ENCODE measurements at regions not wholly inside any gene's neighbourhood (a gene's known extent, or its start where the extent isn't known, plus 50 kb on each side); places are given as distances from the start of the nearest gene placed in this dataset.
"Not testable (repeated sequence)": the region's sequence is repeated elsewhere in the genome, so short reads cannot be mapped to it uniquely, and the experiment has no call there.

- Mint-ChIP-seq H3K27me3 (no peaks in the 10 kb centered on the region), H3K36me3 (ENCODE audit: low read depth) (no peaks in the 10 kb centered on the region), H3K4me1 (no peaks in the 10 kb centered on the region), H3K27ac (no peak overlapping the region), H3K4me3 (no peak overlapping the region), H3K9me3 (peaks cover 4% of the 10 kb centered on the region)
- POLR2A ChIA-PET: no interaction called here
- no peak for DNase-seq
- CTCF ChIA-PET: no interaction called here
Observed at GRCh38 chr14:49105512-49105911, 480.7 kb downstream of the RPS29 start.

GRCh38 chr14:49092345-49092744 is 493.8 kb downstream of the RPS29 start:
- H3K4me3 Mint-ChIP-seq: no peak overlapping the region
- no peaks in the 10 kb centered on the region for H3K27me3 Mint-ChIP-seq
- no peak for DNase-seq
- ChIA-PET CTCF (no interaction called here), POLR2A (no interaction called here)
- no peaks in the 10 kb centered on the region for H3K9me3 Mint-ChIP-seq
- H3K36me3 Mint-ChIP-seq (ENCODE audit: low read depth): no peaks in the 10 kb centered on the region
- H3K27ac Mint-ChIP-seq: no peak overlapping the region
- no peaks in the 10 kb centered on the region for H3K4me1 Mint-ChIP-seq

DNA sequence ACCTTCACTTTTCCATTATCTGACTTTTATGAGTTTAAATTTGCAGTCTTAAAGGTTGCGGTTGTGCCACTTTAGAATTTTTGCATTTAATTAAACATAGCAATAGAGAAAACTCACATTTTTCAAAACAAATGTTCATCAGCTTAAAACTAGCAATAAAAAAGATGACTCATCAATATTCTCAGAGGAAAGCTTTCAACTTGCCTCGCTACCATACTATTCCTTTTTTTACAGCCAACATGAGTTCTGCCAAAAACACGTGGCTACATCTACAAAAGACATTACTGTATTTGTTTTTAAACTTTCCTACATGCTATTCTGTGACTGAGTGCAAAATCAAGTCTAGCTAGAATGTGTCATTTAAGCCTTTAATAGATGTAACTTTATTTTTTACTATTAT is 497.1 kb downstream of the RPS29 start:
- Mint-ChIP-seq H3K9me3 (no peaks in the 10 kb centered on the region), H3K4me1 (no peaks in the 10 kb centered on the region), H3K27ac (no peak overlapping the region), H3K4me3 (no peak overlapping the region), H3K27me3 (no peaks in the 10 kb centered on the region), H3K36me3 (ENCODE audit: low read depth) (no peaks in the 10 kb centered on the region)
- ChIA-PET POLR2A (no interaction called here), CTCF (no interaction called here)
- DNase-seq: no peak

DNA sequence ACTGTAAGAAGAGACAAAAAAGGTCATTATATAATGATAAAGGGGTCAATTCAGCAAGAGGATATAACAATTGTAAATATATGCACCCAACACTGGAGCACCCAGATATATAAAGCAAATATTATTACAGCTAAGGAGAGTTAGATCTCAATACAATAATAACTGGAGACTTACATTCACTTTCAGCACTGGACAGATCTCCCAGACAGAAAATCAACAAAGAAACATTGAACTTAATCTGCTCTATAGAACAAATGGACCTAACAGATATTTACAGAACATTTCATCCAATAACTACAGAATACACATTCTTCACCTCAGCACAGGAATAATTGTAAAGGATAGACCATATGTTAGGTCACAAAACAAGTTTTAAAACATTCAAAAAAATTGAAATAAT is 512.9 kb downstream of the RPS29 start:
- H3K4me1 Mint-ChIP-seq; H3K27me3 Mint-ChIP-seq; H3K27ac Mint-ChIP-seq; H3K4me3 Mint-ChIP-seq; H3K36me3 Mint-ChIP-seq (ENCODE audit: low read depth); POLR2A ChIA-PET; CTCF ChIA-PET; DNase-seq; H3K9me3 Mint-ChIP-seq: not testable (repeated sequence)

GRCh38 chr14:49058511-49058910 is 527.7 kb downstream of the RPS29 start:
- H3K4me1 Mint-ChIP-seq: no peaks in the 10 kb centered on the region
- no peak for DNase-seq
- no peak overlapping the region for H3K4me3 Mint-ChIP-seq
- no peaks in the 10 kb centered on the region for H3K36me3 Mint-ChIP-seq (ENCODE audit: low read depth)
- H3K9me3 Mint-ChIP-seq: peaks cover 2% of the 10 kb centered on the region
- H3K27me3 Mint-ChIP-seq: no peaks in the 10 kb centered on the region
- CTCF ChIA-PET: no interaction called here
- no peak overlapping the region for H3K27ac Mint-ChIP-seq
- POLR2A ChIA-PET: no interaction called here

DNA sequence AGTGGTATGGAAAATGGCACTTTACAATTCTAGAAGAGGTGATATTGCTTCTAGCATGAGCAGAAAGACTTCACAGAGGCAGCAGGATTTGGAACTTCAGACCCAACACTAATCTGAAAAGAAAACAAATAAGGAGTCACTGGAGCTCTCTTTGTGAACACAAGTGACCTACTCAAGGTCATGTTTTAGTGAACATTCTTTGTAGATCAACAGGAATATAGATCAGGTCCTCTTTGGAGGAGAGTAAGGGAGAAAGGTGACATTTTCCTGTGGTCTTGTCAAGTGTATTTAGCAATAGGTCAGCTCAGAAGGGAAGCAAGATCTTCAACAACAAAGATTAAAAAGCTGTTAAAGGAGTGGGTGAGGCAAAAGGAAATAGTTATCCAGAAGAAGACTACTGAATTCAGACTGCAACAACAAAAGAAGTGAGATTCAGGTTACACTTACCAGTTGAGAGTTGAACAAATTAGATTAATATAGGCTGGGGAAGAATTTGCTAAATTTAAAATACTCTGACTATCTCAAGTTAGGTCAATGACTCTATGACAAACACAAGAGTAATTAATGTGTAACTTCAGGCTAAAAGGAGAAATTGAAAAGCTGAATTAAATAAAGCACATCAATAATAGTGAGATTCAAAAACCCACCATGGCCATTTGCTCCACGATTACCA is 528.2 kb downstream of the RPS29 start:
- H3K4me1 Mint-ChIP-seq: no peaks in the 10 kb centered on the region

GRCh38 chr14:49056021-49056420 is 530.2 kb downstream of the RPS29 start:
- no peaks in the 10 kb centered on the region for H3K27me3 Mint-ChIP-seq
- POLR2A ChIA-PET: no interaction called here
- no peak overlapping the region for H3K27ac Mint-ChIP-seq

More for the DNA sequence above, 528.2 kb downstream of the RPS29 start:
- no peak overlapping the region for H3K27ac Mint-ChIP-seq
- DNase-seq: no peak
- CTCF ChIA-PET: no interaction called here
- no peaks in the 10 kb centered on the region for H3K27me3 Mint-ChIP-seq
- H3K36me3 Mint-ChIP-seq (ENCODE audit: low read depth): no peaks in the 10 kb centered on the region
- POLR2A ChIA-PET: no interaction called here
- H3K9me3 Mint-ChIP-seq: peaks cover 1% of the 10 kb centered on the region
- no peak overlapping the region for H3K4me3 Mint-ChIP-seq

GRCh38 chr14:49052521-49052920 is 533.7 kb downstream of the RPS29 start:
- ChIA-PET CTCF (no interaction called here), POLR2A (no interaction called here)
- Mint-ChIP-seq H3K36me3 (ENCODE audit: low read depth) (no peaks in the 10 kb centered on the region), H3K4me1 (no peaks in the 10 kb centered on the region), H3K27me3 (no peaks in the 10 kb centered on the region), H3K27ac (no peak overlapping the region), H3K9me3 (no peaks in the 10 kb centered on the region), H3K4me3 (no peak overlapping the region)
- no peak for DNase-seq

More at GRCh38 chr14:49056021-49056420, 530.2 kb downstream of the RPS29 start:
- no peaks in the 10 kb centered on the region for H3K9me3 Mint-ChIP-seq
- H3K4me1 Mint-ChIP-seq: no peaks in the 10 kb centered on the region
- H3K4me3 Mint-ChIP-seq: no peak overlapping the region
- H3K36me3 Mint-ChIP-seq (ENCODE audit: low read depth): no peaks in the 10 kb centered on the region
- no peak for DNase-seq
- CTCF ChIA-PET: no interaction called here

GRCh38 chr14:49051328-49052060 is 534.7 kb downstream of the RPS29 start:
- H3K9me3 Mint-ChIP-seq: no peaks in the 10 kb centered on the region
- POLR2A ChIA-PET: no interaction called here
- no peaks in the 10 kb centered on the region for H3K4me1 Mint-ChIP-seq
- H3K27ac Mint-ChIP-seq: no peak overlapping the region
- DNase-seq: no peak
- no peaks in the 10 kb centered on the region for H3K36me3 Mint-ChIP-seq (ENCODE audit: low read depth)
- H3K27me3 Mint-ChIP-seq: no peaks in the 10 kb centered on the region
- H3K4me3 Mint-ChIP-seq: no peak overlapping the region
- CTCF ChIA-PET: no interaction called here

DNA sequence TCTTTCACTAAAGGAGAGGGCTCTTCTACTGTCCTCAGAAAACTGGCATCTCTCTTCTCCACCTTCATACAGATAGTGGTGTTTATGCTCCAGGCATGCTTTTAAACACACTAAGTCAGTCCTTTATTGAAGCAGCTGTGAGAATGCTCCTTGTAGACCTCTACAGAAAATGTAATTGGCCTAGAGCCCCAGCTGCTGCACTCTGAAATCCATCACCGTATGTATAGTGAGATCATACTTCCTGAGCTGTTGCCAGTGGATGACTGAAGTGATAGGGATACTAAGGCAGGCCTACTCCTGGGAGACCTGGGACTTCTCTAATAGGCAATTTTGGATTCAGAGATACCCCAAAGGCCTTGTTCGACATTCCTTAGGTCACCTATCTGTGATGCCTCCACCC is 535.4 kb downstream of the RPS29 start:
- POLR2A ChIA-PET: no interaction called here
- H3K9me3 Mint-ChIP-seq: no peaks in the 10 kb centered on the region

GRCh38 chr14:49049711-49050110 is 536.5 kb downstream of the RPS29 start:
- CTCF ChIA-PET: no interaction called here
- H3K4me1 Mint-ChIP-seq: no peaks in the 10 kb centered on the region
- no peak for DNase-seq

More for the DNA sequence above, 535.4 kb downstream of the RPS29 start:
- Mint-ChIP-seq H3K27me3 (no peaks in the 10 kb centered on the region), H3K27ac (no peak overlapping the region), H3K4me1 (no peaks in the 10 kb centered on the region), H3K4me3 (no peak overlapping the region), H3K36me3 (ENCODE audit: low read depth) (no peaks in the 10 kb centered on the region)
- no peak for DNase-seq
- CTCF ChIA-PET: no interaction called here

GRCh38 chr14:49044981-49045380 is 541.2 kb downstream of the RPS29 start:
- Mint-ChIP-seq H3K4me3 (no peak overlapping the region), H3K27me3 (no peaks in the 10 kb centered on the region), H3K36me3 (ENCODE audit: low read depth) (no peaks in the 10 kb centered on the region), H3K4me1 (no peaks in the 10 kb centered on the region), H3K27ac (no peak overlapping the region), H3K9me3 (no peaks in the 10 kb centered on the region)
- DNase-seq: no peak
- ChIA-PET POLR2A (no interaction called here), CTCF (no interaction called here)

More at GRCh38 chr14:49049711-49050110, 536.5 kb downstream of the RPS29 start:
- Mint-ChIP-seq H3K27me3 (no peaks in the 10 kb centered on the region), H3K9me3 (no peaks in the 10 kb centered on the region), H3K4me3 (no peak overlapping the region), H3K27ac (no peak overlapping the region), H3K36me3 (ENCODE audit: low read depth) (no peaks in the 10 kb centered on the region)
- POLR2A ChIA-PET: no interaction called here

GRCh38 chr14:49036984-49037516 is 549.1 kb downstream of the RPS29 start:
- Mint-ChIP-seq H3K4me3 (no peak overlapping the region), H3K27me3 (no peaks in the 10 kb centered on the region), H3K4me1 (no peaks in the 10 kb centered on the region), H3K27ac (no peak overlapping the region), H3K9me3 (no peaks in the 10 kb centered on the region), H3K36me3 (ENCODE audit: low read depth) (no peaks in the 10 kb centered on the region)
- ChIA-PET CTCF (no interaction called here), POLR2A (no interaction called here)
- no peak for DNase-seq

GRCh38 chr14:49036266-49036665 is 549.9 kb downstream of the RPS29 start:
- DNase-seq: no peak
- H3K36me3 Mint-ChIP-seq (ENCODE audit: low read depth): no peaks in the 10 kb centered on the region
- H3K27me3 Mint-ChIP-seq: no peaks in the 10 kb centered on the region
- H3K27ac Mint-ChIP-seq: no peak overlapping the region
- H3K4me3 Mint-ChIP-seq: no peak overlapping the region
- ChIA-PET POLR2A (no interaction called here), CTCF (no interaction called here)
- H3K9me3 Mint-ChIP-seq: no peaks in the 10 kb centered on the region
- no peaks in the 10 kb centered on the region for H3K4me1 Mint-ChIP-seq
